Stimulated activated effector memory CD8-positive, alpha-beta T cell treated with anti-CD3 and anti-CD28 coated beads, Interleukin-12 subunit alpha, Interleukin-12 subunit beta, amount 100 ng/mL, for 72 hours (primary cell): ENCODE measurements at regions not wholly inside any gene's neighbourhood (a gene's known extent, or its start where the extent isn't known, plus 50 kb on each side); places are given as distances from the start of the nearest gene placed in this dataset.

Experiments used
- ATAC-seq: fragments of 150-1000 bp; cut with Tn5 transposase; 2 replicates; pipeline ENCODE4 v1.10.0; 2021
- DNase-seq, 2 donors: peaks; one replicate each; pipeline ENCODE4 v3.0.0; 2021 to 2022; ENCODE audit warnings: low spot score in 2 of 2
- H3K27ac Mint-ChIP-seq: one replicate; pipeline ENCODE4 v1.8.0; 2022; ENCODE audit warnings: mild to moderate bottlenecking, mixed read lengths
- H3K36me3 Mint-ChIP-seq: one replicate; pipeline ENCODE4 v1.8.0; 2022; ENCODE audit warnings: mild to moderate bottlenecking, mixed read lengths
- H3K4me1 Mint-ChIP-seq: one replicate; pipeline ENCODE4 v1.8.0; 2022; ENCODE audit warnings: mixed read lengths
- H3K4me3 Mint-ChIP-seq: one replicate; pipeline ENCODE4 v1.8.0; 2022; ENCODE audit warnings: mild to moderate bottlenecking, mixed read lengths
- H3K9me3 Mint-ChIP-seq: one replicate; pipeline ENCODE4 v1.8.0; 2022; ENCODE audit warnings: mixed read lengths

DNA sequence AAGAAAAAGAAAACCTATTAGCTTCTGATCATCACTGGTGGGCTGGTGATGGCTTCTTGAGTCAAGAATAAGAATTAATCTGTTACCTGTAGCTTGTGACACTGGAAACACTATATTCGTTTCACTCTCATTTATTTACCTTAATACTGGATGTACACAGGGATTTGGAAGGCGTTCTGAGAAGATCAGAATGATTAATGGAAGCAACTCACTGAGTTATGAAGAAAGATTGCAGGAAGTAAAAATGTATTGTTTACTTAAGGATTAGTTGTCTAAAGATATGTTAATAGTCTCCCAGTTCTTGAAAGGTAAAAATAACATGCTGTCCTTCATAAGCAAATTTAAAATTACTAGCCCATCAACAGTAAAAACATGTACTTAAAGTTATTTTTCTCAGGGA, 644.9 kb upstream of the NCAM2 start:
- H3K9me3 Mint-ChIP-seq: peaks cover 14% of the 10 kb centered on the region
- H3K4me3 Mint-ChIP-seq: no peak overlapping the region
- DNase-seq: no peak
- no peaks in the 10 kb centered on the region for H3K4me1 Mint-ChIP-seq
- H3K36me3 Mint-ChIP-seq: no peaks in the 10 kb centered on the region
- no peak for ATAC-seq
- no peak overlapping the region for H3K27ac Mint-ChIP-seq

GRCh38 chr21:20373031-20373430, 625.2 kb upstream of the NCAM2 start:
- H3K36me3 Mint-ChIP-seq: no peaks in the 10 kb centered on the region
- peaks cover 10% of the 10 kb centered on the region for H3K9me3 Mint-ChIP-seq
- H3K4me1 Mint-ChIP-seq: no peaks in the 10 kb centered on the region
- ATAC-seq (no peak), DNase-seq (no peak)
- H3K4me3 Mint-ChIP-seq: no peak overlapping the region
- no peak overlapping the region for H3K27ac Mint-ChIP-seq

DNA sequence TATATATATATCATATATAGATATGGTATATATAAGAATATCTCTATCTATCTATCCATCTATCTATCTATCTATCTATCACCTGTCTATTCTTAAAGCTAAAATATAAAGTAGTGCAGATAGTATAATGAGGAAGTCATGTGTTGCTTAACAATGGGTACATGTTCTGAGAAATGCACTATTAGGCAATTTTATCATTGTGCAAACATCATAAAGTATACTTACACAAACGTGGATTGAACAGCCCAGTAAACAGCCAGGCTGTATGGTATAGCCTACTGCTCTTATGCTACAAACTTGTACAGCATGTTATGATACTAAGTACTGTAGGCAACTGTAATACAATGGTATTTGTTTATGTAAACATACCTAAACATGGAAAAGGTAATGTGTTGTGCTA, 621.0 kb upstream of the NCAM2 start:
- Mint-ChIP-seq H3K4me1 (no peaks in the 10 kb centered on the region), H3K27ac (no peak overlapping the region), H3K9me3 (peaks cover 2% of the 10 kb centered on the region), H3K36me3 (no peaks in the 10 kb centered on the region), H3K4me3 (no peak overlapping the region)
- no peak for ATAC-seq
- no peak for DNase-seq

DNA sequence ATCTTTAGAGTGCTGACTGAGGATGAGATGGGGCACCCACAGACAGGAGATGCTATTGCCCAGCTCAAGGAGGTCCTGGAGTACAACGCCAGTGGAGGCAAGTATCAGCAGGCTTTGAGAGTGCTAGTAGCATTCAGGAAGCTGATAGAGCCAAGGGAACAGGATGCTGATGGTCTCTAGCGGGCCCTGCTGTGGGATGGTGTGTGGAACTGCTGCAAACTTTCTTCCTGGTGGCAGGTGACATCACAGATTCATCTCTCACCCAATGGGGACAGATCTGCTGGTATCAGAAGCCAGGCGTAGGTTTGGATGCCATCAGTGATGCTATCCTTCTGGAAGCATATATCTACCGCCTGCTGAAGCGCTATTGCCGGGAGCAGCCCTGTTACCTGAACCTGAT, 609.8 kb upstream of the NCAM2 start:
- Mint-ChIP-seq H3K4me3 (no peak overlapping the region), H3K27ac (no peak overlapping the region), H3K4me1 (no peaks in the 10 kb centered on the region), H3K9me3 (peaks cover 17% of the 10 kb centered on the region), H3K36me3 (no peaks in the 10 kb centered on the region)
- ATAC-seq (no peak), DNase-seq (no peak)

GRCh38 chr21:20396798-20397197, 601.4 kb upstream of the NCAM2 start:
- DNase-seq: no peak
- Mint-ChIP-seq H3K27ac (no peak overlapping the region), H3K4me3 (no peak overlapping the region), H3K36me3 (no peaks in the 10 kb centered on the region), H3K4me1 (no peaks in the 10 kb centered on the region), H3K9me3 (peaks cover 16% of the 10 kb centered on the region)
- ATAC-seq: no peak

DNA sequence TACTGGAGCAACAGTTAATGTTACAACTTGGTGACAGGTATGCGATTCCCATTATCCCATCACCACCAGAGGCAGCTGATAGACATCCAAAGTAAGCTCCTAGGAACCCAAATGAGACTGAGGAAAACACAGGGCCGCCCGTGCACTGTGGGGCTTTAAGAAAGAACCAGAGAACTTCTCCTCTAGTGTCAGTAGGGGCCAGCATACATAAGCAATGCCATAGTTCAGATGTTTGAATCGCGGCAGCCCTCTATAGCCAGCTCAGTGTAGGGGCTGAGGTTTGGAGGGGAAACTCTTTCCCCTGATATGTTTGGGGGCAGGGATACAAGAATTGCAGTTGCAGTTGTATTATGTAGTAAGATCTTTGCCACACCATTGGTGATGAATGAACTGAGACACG, 593.3 kb upstream of the NCAM2 start:
- Mint-ChIP-seq H3K4me1 (no peaks in the 10 kb centered on the region), H3K36me3 (no peaks in the 10 kb centered on the region), H3K27ac (no peak overlapping the region), H3K9me3 (peaks cover 14% of the 10 kb centered on the region), H3K4me3 (no peak overlapping the region)
- no peak for DNase-seq
- ATAC-seq: no peak

GRCh38 chr21:20418353-20418752, 579.9 kb upstream of the NCAM2 start:
- Mint-ChIP-seq H3K27ac (no peak overlapping the region), H3K9me3 (peaks cover 28% of the 10 kb centered on the region), H3K4me3 (no peak overlapping the region), H3K4me1 (no peaks in the 10 kb centered on the region), H3K36me3 (no peaks in the 10 kb centered on the region)
- ATAC-seq (no peak), DNase-seq (no peak)

GRCh38 chr21:20419772-20420171, 578.4 kb upstream of the NCAM2 start:
- Mint-ChIP-seq H3K4me1 (no peaks in the 10 kb centered on the region), H3K27ac (no peak overlapping the region), H3K4me3 (no peak overlapping the region), H3K36me3 (no peaks in the 10 kb centered on the region), H3K9me3 (peaks cover 23% of the 10 kb centered on the region)
- no peak for ATAC-seq
- no peak for DNase-seq

DNA sequence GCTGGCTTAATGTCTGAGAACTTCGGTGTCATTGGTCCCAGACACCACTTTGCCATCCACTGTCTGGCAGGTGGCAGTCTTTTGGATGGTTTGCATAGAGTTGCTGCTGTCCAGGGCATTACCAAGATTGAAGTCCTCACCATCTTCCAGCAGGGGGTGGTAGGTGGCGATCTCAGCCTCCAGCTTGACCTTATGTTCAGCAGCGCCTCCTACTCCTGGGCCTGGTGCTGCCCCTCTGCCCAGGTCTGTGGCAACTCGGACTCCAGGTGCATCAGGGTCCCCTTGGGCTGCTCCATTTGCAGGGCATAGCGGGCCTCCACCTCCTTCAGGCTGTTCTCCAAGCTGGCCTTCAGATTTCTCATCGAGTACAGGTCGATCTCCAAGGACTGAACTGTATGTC, 573.3 kb upstream of the NCAM2 start:
- ATAC-seq: no peak
- no peak for DNase-seq
- no peak overlapping the region for H3K27ac Mint-ChIP-seq
- H3K36me3 Mint-ChIP-seq: no peaks in the 10 kb centered on the region
- no peak overlapping the region for H3K4me3 Mint-ChIP-seq
- H3K9me3 Mint-ChIP-seq: peaks cover 25% of the 10 kb centered on the region
- no peaks in the 10 kb centered on the region for H3K4me1 Mint-ChIP-seq

DNA sequence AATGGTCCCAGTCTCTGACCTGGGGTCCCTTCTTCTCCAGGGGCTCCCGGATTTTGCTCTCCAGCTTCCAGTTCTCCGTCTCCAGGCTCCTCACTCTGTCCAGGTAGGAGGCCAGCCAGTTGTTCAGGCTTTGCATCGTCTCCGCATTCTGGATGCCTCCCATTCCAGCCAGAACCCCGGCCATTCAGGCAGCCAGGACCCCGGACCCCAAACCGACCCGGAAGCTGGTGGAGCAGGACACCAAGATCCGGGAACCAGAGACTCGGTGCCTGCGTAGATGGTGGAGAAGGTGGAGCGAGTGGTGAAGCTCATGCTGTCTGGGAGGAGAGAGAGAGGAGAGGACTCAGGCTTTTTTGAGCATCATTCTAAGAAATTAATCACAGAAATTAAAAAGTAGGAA, 572.4 kb upstream of the NCAM2 start:
- no peak overlapping the region for H3K27ac Mint-ChIP-seq

DNA sequence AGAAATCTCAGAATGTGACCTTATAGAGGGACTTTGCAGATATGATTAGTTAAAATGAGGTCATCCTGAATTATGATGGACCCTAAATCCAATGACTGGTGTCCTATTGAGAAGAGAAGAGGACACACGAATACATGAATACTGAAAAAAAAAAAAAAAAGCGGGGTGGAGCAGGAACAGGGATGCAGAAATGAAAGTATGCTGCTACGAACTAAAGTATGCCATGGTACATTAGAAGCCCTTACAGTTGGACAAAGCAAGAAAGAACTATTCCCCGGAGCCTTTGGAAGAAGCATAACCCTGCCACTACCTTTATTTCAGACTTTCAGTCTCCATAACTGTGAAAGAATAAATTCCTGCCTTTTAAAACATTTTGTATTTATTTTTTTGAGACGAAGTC, 557.9 kb upstream of the NCAM2 start:
- Mint-ChIP-seq H3K4me3 (no peak overlapping the region), H3K4me1 (no peaks in the 10 kb centered on the region), H3K27ac (no peak overlapping the region), H3K9me3 (peaks cover 24% of the 10 kb centered on the region), H3K36me3 (no peaks in the 10 kb centered on the region)
- ATAC-seq (no peak), DNase-seq (no peak)

More for the DNA sequence above, 572.4 kb upstream of the NCAM2 start:
- H3K4me3 Mint-ChIP-seq: no peak overlapping the region
- no peaks in the 10 kb centered on the region for H3K4me1 Mint-ChIP-seq
- no peak for ATAC-seq
- H3K36me3 Mint-ChIP-seq: no peaks in the 10 kb centered on the region
- H3K9me3 Mint-ChIP-seq: peaks cover 22% of the 10 kb centered on the region
- DNase-seq: no peak

DNA sequence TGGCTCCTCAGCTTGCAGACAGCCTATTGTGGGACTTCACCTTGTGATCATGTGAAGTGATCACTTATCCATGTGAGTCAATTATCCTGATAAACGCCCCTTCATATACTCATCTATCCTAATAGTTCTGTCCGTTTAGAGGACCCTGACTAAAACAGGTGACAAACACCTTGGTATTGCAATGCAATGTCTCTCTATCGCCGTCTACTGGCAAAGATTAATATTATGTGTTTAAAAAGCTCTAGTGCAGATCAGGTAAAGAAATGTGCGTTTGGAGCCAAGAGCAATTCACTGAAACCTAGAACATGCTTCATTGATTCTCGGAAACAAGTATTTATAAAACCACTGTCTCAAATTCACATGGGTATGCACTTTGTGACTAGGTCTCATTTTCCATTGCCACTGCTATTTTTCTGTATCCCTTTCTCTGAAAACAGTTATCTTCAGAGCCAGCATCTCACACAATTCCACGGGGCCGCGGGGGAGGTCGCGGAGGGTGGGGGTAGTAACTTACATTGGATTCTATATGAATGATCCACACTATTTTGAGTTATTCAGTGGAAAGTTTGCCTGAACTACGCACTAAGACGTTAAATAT, 554.6 kb upstream of the NCAM2 start:
- DNase-seq (no peak), ATAC-seq (no peak)
- no peaks in the 10 kb centered on the region for H3K4me1 Mint-ChIP-seq
- H3K27ac Mint-ChIP-seq: no peak overlapping the region
- no peaks in the 10 kb centered on the region for H3K36me3 Mint-ChIP-seq
- H3K9me3 Mint-ChIP-seq: peaks cover 15% of the 10 kb centered on the region
- no peak overlapping the region for H3K4me3 Mint-ChIP-seq

DNA sequence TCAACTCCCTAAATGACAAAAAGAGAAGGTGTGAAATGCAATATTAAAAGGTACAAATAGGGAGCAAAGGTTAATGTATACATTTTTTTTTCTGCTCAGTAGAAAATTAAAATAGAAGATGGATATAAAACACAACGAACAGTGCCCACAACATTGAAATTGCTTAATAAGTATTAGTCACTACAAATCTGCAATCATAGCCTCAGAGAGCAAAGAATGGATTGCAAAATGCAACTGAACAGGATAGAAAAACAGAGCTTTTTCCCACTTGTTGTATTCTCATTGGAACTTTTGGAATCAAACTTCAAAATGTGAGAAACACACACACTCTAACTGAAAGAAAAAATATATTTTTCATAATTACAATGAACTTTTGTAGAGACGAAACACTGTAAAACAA, 552.2 kb upstream of the NCAM2 start:
- no peaks in the 10 kb centered on the region for H3K4me1 Mint-ChIP-seq
- peaks cover 15% of the 10 kb centered on the region for H3K9me3 Mint-ChIP-seq
- H3K27ac Mint-ChIP-seq: no peak overlapping the region
- ATAC-seq (no peak), DNase-seq (no peak)
- no peaks in the 10 kb centered on the region for H3K36me3 Mint-ChIP-seq
- no peak overlapping the region for H3K4me3 Mint-ChIP-seq

GRCh38 chr21:20451046-20451445, 547.2 kb upstream of the NCAM2 start:
- Mint-ChIP-seq H3K36me3 (no peaks in the 10 kb centered on the region), H3K9me3 (peaks cover 6% of the 10 kb centered on the region), H3K4me3 (no peak overlapping the region), H3K27ac (no peak overlapping the region), H3K4me1 (no peaks in the 10 kb centered on the region)
- ATAC-seq: no peak
- no peak for DNase-seq

DNA sequence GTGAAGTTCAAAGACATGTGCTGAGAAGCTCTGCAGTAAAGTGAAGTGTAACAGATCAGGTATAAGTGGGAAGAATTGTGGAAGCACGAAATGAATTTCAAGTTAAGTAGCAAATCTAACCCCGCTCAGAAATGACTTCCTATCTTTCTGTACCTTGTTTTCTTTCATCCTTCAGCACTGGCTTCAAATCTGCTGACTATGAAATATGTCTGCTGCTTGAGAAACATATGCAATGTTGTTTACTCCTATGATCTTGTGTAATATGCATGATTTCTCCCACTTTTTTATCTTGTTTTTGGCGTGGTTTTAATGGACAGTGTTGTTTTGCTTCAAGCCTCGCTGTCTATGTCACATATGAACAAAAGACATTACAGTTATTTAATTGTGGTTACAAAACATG, 545.3 kb upstream of the NCAM2 start:
- no peak overlapping the region for H3K4me3 Mint-ChIP-seq
- peaks cover 10% of the 10 kb centered on the region for H3K9me3 Mint-ChIP-seq
- no peaks in the 10 kb centered on the region for H3K4me1 Mint-ChIP-seq
- ATAC-seq: no peak
- H3K27ac Mint-ChIP-seq: no peak overlapping the region
- DNase-seq: no peak
- no peaks in the 10 kb centered on the region for H3K36me3 Mint-ChIP-seq

GRCh38 chr21:20459838-20460237, 538.4 kb upstream of the NCAM2 start:
- DNase-seq (no peak), ATAC-seq (no peak)
- H3K4me1 Mint-ChIP-seq: no peaks in the 10 kb centered on the region
- H3K4me3 Mint-ChIP-seq: no peak overlapping the region
- H3K27ac Mint-ChIP-seq: no peak overlapping the region
- peaks cover 9% of the 10 kb centered on the region for H3K9me3 Mint-ChIP-seq
- H3K36me3 Mint-ChIP-seq: no peaks in the 10 kb centered on the region

GRCh38 chr21:20463362-20463761, 534.8 kb upstream of the NCAM2 start:
- no peak for DNase-seq
- H3K9me3 Mint-ChIP-seq: peaks cover 10% of the 10 kb centered on the region
- ATAC-seq: no peak
- H3K4me1 Mint-ChIP-seq: no peaks in the 10 kb centered on the region
- no peaks in the 10 kb centered on the region for H3K36me3 Mint-ChIP-seq
- no peak overlapping the region for H3K27ac Mint-ChIP-seq
- no peak overlapping the region for H3K4me3 Mint-ChIP-seq
